ENCODE measurements at regions not wholly inside any gene's neighbourhood (a gene's known extent, or its start where the extent isn't known, plus 50 kb on each side); places are given as distances from the start of the nearest gene placed in this dataset.
"Not testable (repeated sequence)": the region's sequence is repeated elsewhere in the genome, so short reads cannot be mapped to it uniquely, and the experiment has no call there.

DNA sequence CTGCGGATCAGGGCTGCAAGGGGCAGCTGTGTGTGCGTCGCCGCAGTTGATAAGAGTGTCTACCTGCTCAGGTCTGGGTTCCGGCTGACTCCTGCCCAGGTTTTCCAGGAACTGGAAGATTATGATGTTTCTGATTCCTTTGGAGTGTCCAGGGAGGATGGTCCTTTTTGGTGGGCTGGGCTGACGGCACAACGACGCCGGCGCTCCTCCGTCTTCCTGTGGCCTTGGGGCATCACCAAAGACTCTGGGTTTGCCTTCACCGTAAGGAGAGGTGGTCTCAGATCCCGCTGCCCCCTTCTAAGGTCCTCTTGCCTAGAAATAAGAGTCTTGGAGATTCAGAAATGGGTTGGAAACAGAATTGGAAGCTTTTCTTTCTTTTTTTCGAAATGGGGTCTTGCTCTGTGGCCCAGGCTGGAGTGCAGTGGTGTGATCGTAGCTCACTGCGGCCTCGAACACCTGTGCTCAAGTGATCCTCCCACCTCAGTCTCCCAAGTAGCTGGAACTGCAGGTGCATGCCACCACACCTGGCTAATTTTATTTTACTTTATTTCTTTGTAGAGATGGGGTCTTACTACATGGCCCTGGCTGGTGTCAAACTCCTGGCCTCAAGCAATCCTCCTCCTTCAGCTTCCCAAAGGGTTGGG is 1245.5 kb upstream of the PHF14 start:
- H4K5ac ChIP-seq (ENCODE audit: insufficient read length, low read depth, low read length); H3K27me3 Mint-ChIP-seq (ENCODE audit: low read depth); H4K8ac ChIP-seq (replicated peaks; ENCODE audit: insufficient read length, low read depth, low read length); H3K23ac ChIP-seq (ENCODE audit: insufficient read length, low read depth, low read length); H2AK5ac ChIP-seq (ENCODE audit: insufficient read length, low read length); H3K9me3 Mint-ChIP-seq; H3K27ac Mint-ChIP-seq; H3K4me1 Mint-ChIP-seq; H2AFZ ChIP-seq (ENCODE audit: low read length); H3K56ac ChIP-seq (ENCODE audit: insufficient read length, low read depth, low read length); H4K20me1 ChIP-seq (ENCODE audit: control insufficient read depth, insufficient read depth, insufficient read length); H3K4ac ChIP-seq (ENCODE audit: low read depth, low read length); H3K18ac ChIP-seq (ENCODE audit: insufficient read length, low read depth, low read length); H3K79me2 ChIP-seq (ENCODE audit: insufficient read depth, low read length); H3K4me1 ChIP-seq (ENCODE audit: insufficient read depth, low read length); H3K36me3 Mint-ChIP-seq (ENCODE audit: insufficient read depth in 1 of 3, low read depth in 3 of 3); H2BK120ac ChIP-seq (ENCODE audit: low read depth, low read length, poor library complexity, severe bottlenecking); DNase-seq; H2BK15ac ChIP-seq (ENCODE audit: low read depth, low read length); H3K9me3 ChIP-seq (ENCODE audit: control insufficient read depth, low read depth, low read length); H3K4me2 ChIP-seq (ENCODE audit: insufficient read depth, insufficient read length, low read length); H2BK5ac ChIP-seq (ENCODE audit: insufficient read length, low read length); H3K27ac ChIP-seq (ENCODE audit: insufficient read length, low read depth, low read length); H3K23me2 ChIP-seq (ENCODE audit: insufficient read length, low read depth, low read length, poor library complexity, severe bottlenecking); H4K91ac ChIP-seq (ENCODE audit: insufficient read length, low read depth, low read length); H2BK12ac ChIP-seq (ENCODE audit: insufficient read length, low read depth, low read length); H3K27me3 ChIP-seq (ENCODE audit: insufficient read depth, low read length); H3K9ac ChIP-seq (ENCODE audit: extremely low read depth, insufficient read length, low read length); H3K14ac ChIP-seq (ENCODE audit: insufficient read depth, low read length); H3K4me3 Mint-ChIP-seq; H2BK20ac ChIP-seq (ENCODE audit: low read depth, low read length, poor library complexity, severe bottlenecking); H3T11ph ChIP-seq (ENCODE audit: low read length); H3K79me1 ChIP-seq (ENCODE audit: insufficient read depth, low read depth, low read length, poor library complexity, severe bottlenecking): not testable (repeated sequence)
- no CpG with 5 or more reads among the region's 17 CpGs for WGBS (ENCODE audit: extremely low coverage, insufficient read length, low lambda C conversion rate)

Measured in H9 (cell line).